ENCODE measurements at regions not wholly inside any gene's neighbourhood (a gene's known extent, or its start where the extent isn't known, plus 50 kb on each side); places are given as distances from the start of the nearest gene placed in this dataset.

GRCh38 chr2:220334871-220335590 lies 707.6 kb downstream of the SLC4A3 start:
- Histone ChIP-seq H3K4me3 (no peak overlapping the region), H3K9me3 (no peaks in the 10 kb centered on the region), H3K4me1 (ENCODE audit: insufficient read depth) (no peaks in the 10 kb centered on the region), H3K27me3 (no peaks in the 10 kb centered on the region), H3K27ac (no peak overlapping the region), H3K36me3 (no peaks in the 10 kb centered on the region)
- intact Hi-C loops (cut with DNase I), result no loop called here
- 47 to 73% (median 72%) methylated on average over 4 of the region's 4 CpGs for WGBS, 3 donors
- no peak for TF ChIP-seq POLR2A (IDR thresholded peaks at IDR 0.05)
- TF ChIP-seq CTCF (IDR thresholded peaks at IDR 0.05), result no peak
- TF ChIP-seq EP300 (IDR thresholded peaks at IDR 0.05), result no peak
- DNase-seq, result no peak

GRCh38 chr2:220335591-220335915 lies 708.1 kb downstream of the SLC4A3 start:
- Histone ChIP-seq H3K27ac (no peak overlapping the region), H3K27me3 (no peaks in the 10 kb centered on the region), H3K36me3 (no peaks in the 10 kb centered on the region), H3K4me3 (no peak overlapping the region), H3K9me3 (no peaks in the 10 kb centered on the region), H3K4me1 (ENCODE audit: insufficient read depth) (no peaks in the 10 kb centered on the region)
- 84 to 97% (median 93%) methylated on average over 4 of the region's 4 CpGs for WGBS, 3 donors
- no peak for DNase-seq
- no peak for TF ChIP-seq CTCF (IDR thresholded peaks at IDR 0.05)
- no peak for TF ChIP-seq POLR2A (IDR thresholded peaks at IDR 0.05)
- no peak for TF ChIP-seq EP300 (IDR thresholded peaks at IDR 0.05)
- intact Hi-C loops (cut with DNase I), result no loop called here

- TF ChIP-seq CTCF (IDR thresholded peaks at IDR 0.05), result no peak
- TF ChIP-seq POLR2A (IDR thresholded peaks at IDR 0.05), result no peak
- TF ChIP-seq EP300 (IDR thresholded peaks at IDR 0.05), result no peak
- 24 to 30% (median 29%) methylated on average over 2 of the region's 2 CpGs for WGBS, 3 donors
- DNase-seq, result no peak
- H3K27me3 ChIP-seq, result no peaks in the 10 kb centered on the region
- no peaks in the 10 kb centered on the region for H3K4me1 ChIP-seq (ENCODE audit: insufficient read depth)
- no peak overlapping the region for H3K27ac ChIP-seq
- intact Hi-C loops (cut with DNase I), result no loop called here
- no peaks in the 10 kb centered on the region for H3K36me3 ChIP-seq
- no peak overlapping the region for H3K4me3 ChIP-seq
- no peaks in the 10 kb centered on the region for H3K9me3 ChIP-seq
Observed at GRCh38 chr2:220336771-220337170, 709.3 kb downstream of the SLC4A3 start.

GRCh38 chr2:220337611-220338440 lies 710.4 kb downstream of the SLC4A3 start:
- Histone ChIP-seq H3K4me1 (ENCODE audit: insufficient read depth) (no peaks in the 10 kb centered on the region), H3K4me3 (no peak overlapping the region), H3K36me3 (no peaks in the 10 kb centered on the region), H3K9me3 (no peaks in the 10 kb centered on the region), H3K27ac (no peak overlapping the region), H3K27me3 (no peaks in the 10 kb centered on the region)
- DNase-seq, result no peak
- 85 to 88% (median 87%) methylated on average over 2 of the region's 2 CpGs for WGBS, 3 donors
- intact Hi-C loops (cut with DNase I), result no loop called here
- TF ChIP-seq CTCF (IDR thresholded peaks at IDR 0.05) (no peak), EP300 (IDR thresholded peaks at IDR 0.05) (no peak), POLR2A (IDR thresholded peaks at IDR 0.05) (no peak)
